ENCODE measurements at regions not wholly inside any gene's neighbourhood (a gene's known extent, or its start where the extent isn't known, plus 50 kb on each side); places are given as distances from the start of the nearest gene placed in this dataset.

GRCh38 chr3:69435274-69436265 lies 49.7 kb upstream of the FRMD4B start:
- peak; percentile 10 for DNase-seq
